GM19328 (cell line): ENCODE measurements at regions not wholly inside any gene's neighbourhood (a gene's known extent, or its start where the extent isn't known, plus 50 kb on each side); places are given as distances from the start of the nearest gene placed in this dataset.

Experiments used
- ATAC-seq: cut with Tn5 transposase; IDR thresholded peaks from one replicate; pipeline ENCODE4 v1.9.1; 2021; ENCODE audit warnings: mild to moderate bottlenecking, moderate library complexity; ENCODE audit not compliant: unreplicated experiment

DNA sequence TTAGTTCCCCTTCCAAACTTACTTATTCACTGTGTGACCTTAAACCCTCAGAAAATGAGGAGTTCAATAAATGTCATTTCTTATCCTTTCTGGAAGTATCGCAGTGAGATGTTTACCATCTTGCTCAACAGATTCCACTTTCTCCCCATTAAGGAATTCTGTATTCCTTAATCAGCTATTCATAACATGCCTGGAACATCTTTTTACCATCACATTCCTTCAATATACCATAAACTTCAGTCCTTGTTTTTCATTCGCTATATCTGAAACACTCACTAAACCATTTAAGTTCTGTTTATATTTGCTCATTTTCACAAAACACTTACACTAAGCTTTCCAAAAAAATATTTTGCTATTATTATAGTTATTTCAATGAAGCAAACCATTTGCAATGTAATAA, 1158.6 kb downstream of the CDH12 start:
- ATAC-seq: no peak

GRCh38 chr5:21693591-21693990, 1159.6 kb downstream of the CDH12 start:
- ATAC-seq: no peak

DNA sequence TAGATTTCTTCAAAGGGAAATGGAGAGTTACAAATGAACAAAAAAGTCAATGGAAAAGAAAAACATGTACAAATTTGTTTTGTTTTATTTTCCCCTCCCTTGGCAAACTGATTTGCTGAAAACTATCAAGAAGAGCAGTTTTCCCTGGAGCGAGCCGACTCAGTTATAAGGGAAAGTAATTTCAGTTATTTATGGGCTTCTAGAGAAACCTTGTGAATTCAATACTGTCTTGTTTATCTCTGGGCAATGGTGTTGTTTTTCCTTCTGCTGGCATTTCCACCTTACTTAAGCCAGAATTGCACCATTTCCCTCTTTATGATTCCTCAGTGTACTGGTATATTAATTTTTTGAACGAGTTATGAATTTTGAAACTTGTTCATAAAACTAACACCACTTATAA, 1163.6 kb downstream of the CDH12 start:
- no peak for ATAC-seq

GRCh38 chr5:21688655-21689054, 1164.5 kb downstream of the CDH12 start:
- ATAC-seq: no peak

DNA sequence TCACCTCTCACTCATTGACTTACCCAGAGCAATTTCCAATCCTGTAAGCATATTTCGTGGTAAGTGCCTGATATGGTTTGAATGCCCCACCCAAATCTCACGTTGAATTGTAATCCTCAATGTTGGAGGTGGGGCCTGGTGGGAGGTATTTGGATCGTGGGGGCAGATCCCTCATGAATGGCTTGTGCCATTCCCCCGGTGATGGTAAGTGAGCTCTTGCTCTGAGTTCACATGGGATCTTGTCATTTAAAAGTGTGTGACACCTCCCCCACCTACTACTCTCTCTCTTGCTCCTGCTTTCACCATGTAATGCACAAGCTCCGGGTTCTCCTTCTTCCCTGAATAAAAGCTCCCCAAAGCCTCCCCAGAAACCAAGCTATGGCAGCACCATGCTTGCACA, 1165.5 kb downstream of the CDH12 start:
- no peak for ATAC-seq

- ATAC-seq: no peak
Observed at GRCh38 chr5:21686706-21687105, 1166.4 kb downstream of the CDH12 start.

- no peak for ATAC-seq
Observed at GRCh38 chr5:21685522-21685921, 1167.6 kb downstream of the CDH12 start.

DNA sequence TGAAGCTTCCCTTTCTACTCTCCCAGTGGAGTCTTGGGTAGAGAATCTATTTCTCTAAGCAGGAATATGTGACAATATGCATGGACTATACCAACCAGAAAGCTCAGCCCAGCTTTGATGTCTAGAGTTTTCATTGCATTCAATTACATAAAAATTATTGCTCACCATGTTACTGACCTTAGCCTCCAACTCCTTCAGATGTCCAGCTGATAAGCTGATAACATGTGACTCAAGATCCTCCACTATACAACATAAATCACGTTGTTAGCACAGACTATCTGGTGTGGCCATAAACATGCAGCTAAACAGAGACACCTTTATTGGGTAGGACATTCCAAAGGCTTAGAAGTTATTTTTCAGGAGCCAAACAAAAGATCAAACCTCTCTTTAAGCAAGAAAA, 1168.2 kb downstream of the CDH12 start:
- ATAC-seq: no peak

- no peak for ATAC-seq
Observed at GRCh38 chr5:21681911-21682310, 1171.2 kb downstream of the CDH12 start.

- ATAC-seq: no peak
Observed at GRCh38 chr5:21680641-21681040, 1172.5 kb downstream of the CDH12 start.

- no peak for ATAC-seq
Observed at GRCh38 chr5:21680196-21680595, 1172.9 kb downstream of the CDH12 start.

DNA sequence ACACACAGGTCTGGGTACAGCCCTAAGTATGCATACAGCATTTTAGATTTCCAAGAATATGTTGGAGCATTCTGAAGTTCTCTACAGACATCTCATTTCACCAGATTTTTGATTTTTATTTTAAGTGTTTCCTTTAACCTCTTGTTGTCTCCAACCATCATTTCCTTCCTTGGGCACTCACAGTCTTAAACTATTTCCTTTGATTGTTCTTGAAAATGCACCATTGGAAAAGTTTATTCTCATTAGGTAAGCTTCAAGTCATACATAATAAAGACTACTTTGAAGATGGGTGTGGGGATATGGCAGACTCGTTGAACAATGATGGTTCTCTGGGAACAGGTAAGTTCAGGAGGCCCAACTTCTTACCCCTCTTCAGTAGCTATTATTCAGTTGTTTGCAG, 1174.6 kb downstream of the CDH12 start:
- no peak for ATAC-seq

GRCh38 chr5:21672911-21673310, 1180.2 kb downstream of the CDH12 start:
- ATAC-seq: no peak

- no peak for ATAC-seq
Observed at GRCh38 chr5:21672360-21672759, 1180.8 kb downstream of the CDH12 start.

DNA sequence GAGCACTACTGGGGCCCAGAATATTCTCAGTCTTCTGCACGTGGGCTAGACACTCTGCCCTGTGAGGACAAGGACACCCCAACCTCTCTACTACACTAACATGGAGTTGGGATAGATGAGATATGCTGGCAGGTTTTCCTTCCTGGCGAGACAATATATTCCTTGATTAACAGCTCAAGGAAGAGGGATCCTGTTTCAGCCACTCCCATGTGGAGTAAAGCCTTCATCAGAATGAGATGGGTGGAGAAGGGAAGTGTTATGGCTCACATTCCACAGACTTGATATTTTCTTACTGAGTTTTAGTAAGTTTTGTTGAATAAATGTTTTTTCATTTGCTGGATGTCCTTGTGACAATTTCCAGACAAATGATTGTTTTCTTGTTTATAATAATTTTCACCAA, 1187.6 kb downstream of the CDH12 start:
- ATAC-seq: no peak

DNA sequence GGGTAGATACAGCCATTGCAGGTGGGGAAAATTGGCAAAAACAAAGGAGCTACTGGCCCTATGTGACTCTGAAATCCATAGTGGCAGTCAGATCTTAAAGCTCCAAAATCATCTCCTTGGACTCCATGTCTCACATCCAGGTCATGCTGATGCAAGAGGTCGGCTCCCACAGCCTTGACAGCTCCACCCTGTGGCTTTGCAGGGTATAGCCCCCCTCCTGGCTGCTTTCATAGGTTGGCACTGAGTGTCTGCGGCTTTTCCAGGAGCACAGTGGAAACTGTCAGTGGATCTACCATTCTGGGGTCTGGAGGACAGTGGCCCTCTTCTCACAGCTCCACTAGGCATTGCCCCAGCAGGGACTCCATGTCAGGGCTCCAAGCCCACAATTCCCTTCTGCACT, 1190.1 kb downstream of the CDH12 start:
- ATAC-seq: no peak

GRCh38 chr5:21661184-21661583, 1192.0 kb downstream of the CDH12 start:
- no peak for ATAC-seq

GRCh38 chr5:21654556-21654955, 1198.6 kb downstream of the CDH12 start:
- no peak for ATAC-seq

DNA sequence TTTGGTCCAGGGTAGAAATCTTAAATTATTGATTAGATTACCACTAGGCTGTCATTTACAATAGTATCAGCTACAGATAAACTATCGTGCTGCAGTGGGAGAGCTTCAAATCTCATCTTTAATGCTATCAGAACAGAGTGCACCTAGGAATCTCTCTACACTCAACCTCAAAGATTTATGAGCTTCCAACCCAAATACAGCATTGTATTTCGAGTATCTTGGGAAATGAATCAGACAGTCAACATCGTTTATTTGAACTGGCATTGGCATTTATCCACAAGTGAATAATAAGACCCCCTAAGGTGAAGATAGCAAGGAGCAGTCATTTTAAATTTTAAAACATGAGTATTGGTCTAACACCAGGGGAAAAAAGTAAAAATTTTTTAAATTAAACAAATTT, 1203.2 kb downstream of the CDH12 start:
- ATAC-seq: no peak

DNA sequence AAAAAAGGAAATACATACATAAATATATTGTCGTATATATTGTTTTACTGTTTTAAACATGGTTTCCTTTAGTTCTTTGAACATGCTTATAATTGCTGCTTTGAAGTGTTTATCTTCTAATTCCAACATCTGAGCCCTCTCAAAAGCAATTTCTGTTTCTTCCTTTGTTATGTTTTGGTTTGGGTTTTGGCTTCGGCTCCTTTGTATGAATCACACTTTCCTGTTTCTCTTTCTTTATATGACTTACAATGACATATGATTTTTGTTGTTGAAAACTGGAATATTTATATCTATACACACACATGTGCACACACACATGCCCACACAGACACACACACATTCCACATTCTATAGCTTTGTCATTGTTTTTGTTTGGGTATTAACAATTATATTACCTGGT, 1206.7 kb downstream of the CDH12 start:
- no peak for ATAC-seq

GRCh38 chr5:21644032-21644431, 1209.1 kb downstream of the CDH12 start:
- ATAC-seq: no peak

DNA sequence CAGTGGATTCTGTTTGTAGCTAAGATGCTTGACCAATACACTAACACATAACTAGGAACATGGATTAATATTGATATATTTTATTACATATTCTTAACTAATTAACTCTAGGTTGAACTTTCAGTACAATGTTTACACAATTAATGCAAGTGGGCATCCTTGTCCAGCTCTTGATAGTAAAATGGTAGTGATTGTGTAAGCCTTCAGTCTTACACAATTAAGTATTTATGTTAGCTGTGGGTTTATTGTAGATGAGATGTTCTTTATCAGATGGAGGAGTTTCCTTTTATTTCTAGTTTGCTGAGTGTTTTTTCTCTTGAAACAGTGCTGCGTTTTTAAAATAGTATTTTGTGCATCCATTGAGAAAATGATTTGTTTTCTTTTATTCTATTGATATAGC, 1210.8 kb downstream of the CDH12 start:
- no peak for ATAC-seq

DNA sequence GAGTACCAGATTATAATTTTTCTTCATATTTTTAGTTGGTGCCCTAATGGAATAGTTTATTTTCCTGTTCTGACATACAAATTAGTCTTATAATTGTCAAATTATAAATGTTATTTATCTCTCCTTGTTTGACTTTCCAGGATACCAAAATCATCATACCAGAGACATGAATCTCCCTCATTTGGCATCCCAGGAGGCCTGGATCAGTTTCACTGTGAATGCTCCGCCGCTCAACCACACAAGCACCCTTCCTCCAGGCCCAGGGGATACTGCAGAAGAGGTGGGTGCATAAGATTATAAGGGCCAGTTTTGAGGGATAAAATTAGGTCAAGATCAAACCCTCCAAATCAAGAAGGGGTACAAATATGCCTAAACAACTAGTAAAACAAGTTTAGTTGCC, 1229.3 kb downstream of the CDH12 start:
- ATAC-seq: no peak

DNA sequence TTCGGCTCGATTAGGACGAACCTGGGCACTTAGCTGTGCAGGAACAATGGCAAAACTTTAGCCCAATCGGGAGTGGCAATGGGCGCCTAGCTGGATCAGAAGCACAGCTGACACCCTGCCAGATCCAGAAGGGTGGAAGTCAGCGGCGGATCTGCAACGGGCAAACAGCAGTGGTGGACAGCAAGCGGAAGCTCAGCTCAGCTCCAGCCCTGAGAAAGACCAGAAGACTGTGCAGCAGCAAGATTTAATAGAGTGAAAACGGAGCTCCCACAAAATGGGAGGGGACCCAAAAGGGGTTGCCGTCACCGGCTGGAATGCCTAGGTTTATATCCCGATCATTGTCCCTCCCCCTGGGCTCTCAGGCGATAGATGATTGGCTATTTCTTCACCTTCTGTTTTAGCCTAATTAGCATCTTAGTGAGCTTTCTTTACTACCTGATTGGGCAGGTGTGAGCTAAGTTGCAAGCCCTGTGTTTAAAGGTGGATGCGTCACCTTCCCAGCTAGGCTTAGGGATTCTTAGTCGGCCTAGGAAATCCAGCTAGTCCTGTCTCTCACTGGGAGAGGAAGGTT, 1237.9 kb downstream of the CDH12 start:
- no peak for ATAC-seq
